ENCODE measurements at regions not wholly inside any gene's neighbourhood (a gene's known extent, or its start where the extent isn't known, plus 50 kb on each side); places are given as distances from the start of the nearest gene placed in this dataset.
"Not testable (repeated sequence)": the region's sequence is repeated elsewhere in the genome, so short reads cannot be mapped to it uniquely, and the experiment has no call there.

DNA sequence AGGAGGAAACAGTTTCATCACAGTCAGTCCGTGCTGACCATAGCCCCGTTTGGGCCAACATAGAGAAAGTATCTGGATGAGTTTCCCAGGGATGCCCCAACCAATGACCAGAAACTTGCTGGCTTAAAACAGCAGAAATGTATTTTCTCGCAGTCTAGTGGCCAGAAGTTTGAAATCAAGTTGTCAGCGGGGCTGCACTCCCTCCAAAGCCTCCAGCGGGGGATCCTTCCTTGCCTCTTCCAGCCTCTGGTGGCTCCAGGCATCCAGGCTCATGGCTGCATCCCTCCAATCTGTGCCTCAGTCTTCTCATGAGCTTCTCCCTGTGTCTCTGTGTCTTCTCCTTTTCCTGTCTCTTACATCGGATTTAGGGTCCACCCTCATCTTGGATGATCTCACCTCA lies 89.6 kb upstream of the CTBP2 start:
- Mint-ChIP-seq H3K4me3 (no peak overlapping the region), H3K27ac (no peak overlapping the region), H3K9me3 (peaks cover 3 to 10% (median 8%) of the 10 kb centered on the region in 6 donors), H3K4me1 (no peaks in the 10 kb centered on the region), H3K27me3 (ENCODE audit: low read depth in 3 of 3) (peaks cover 9 to 42% (median 10%) of the 10 kb centered on the region in 3 donors), H3K36me3 (peaks cover 0 to 4% (median 0%) of the 10 kb centered on the region in 3 donors)
- DNase-seq: no peak

DNA sequence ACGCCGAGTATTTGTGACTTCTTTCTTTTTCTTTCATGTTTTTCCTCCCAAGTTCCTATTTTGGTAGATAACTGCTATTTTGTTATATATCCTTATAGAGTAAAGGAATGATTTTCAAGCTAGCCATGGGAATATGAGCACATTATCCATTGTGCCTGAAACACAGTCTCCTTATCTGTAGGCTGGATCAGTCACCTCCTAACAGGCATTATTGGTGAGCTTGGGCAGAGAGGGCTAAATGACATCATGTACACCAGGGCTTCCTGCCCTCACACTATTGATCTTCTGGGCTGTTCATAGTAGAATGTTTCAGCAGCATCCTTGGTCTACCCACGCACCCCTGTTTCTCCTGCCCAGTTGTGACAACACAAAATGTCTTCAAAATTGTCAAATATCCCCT lies 88.1 kb upstream of the CTBP2 start:
- peaks cover 3 to 10% (median 8%) of the 10 kb centered on the region in 6 donors for H3K9me3 Mint-ChIP-seq
- no peak overlapping the region for H3K27ac Mint-ChIP-seq
- peaks cover 8 to 42% (median 12%) of the 10 kb centered on the region in 3 donors for H3K27me3 Mint-ChIP-seq (ENCODE audit: low read depth in 3 of 3)
- no peak overlapping the region for H3K4me3 Mint-ChIP-seq
- no peaks in the 10 kb centered on the region for H3K4me1 Mint-ChIP-seq
- H3K36me3 Mint-ChIP-seq: peaks cover 0 to 4% (median 0%) of the 10 kb centered on the region in 3 donors
- DNase-seq: no peak

- Mint-ChIP-seq H3K36me3 (no peaks in the 10 kb centered on the region), H3K27ac (no peak overlapping the region), H3K4me3 (no peak overlapping the region), H3K27me3 (ENCODE audit: low read depth in 3 of 3) (peaks cover 8 to 40% (median 12%) of the 10 kb centered on the region in 3 donors), H3K9me3 (peaks cover 3 to 10% (median 7%) of the 10 kb centered on the region in 6 donors), H3K4me1 (no peaks in the 10 kb centered on the region)
- DNase-seq: no peak
Measured at GRCh38 chr10:125247576-125247975, 87.2 kb upstream of the CTBP2 start.

DNA sequence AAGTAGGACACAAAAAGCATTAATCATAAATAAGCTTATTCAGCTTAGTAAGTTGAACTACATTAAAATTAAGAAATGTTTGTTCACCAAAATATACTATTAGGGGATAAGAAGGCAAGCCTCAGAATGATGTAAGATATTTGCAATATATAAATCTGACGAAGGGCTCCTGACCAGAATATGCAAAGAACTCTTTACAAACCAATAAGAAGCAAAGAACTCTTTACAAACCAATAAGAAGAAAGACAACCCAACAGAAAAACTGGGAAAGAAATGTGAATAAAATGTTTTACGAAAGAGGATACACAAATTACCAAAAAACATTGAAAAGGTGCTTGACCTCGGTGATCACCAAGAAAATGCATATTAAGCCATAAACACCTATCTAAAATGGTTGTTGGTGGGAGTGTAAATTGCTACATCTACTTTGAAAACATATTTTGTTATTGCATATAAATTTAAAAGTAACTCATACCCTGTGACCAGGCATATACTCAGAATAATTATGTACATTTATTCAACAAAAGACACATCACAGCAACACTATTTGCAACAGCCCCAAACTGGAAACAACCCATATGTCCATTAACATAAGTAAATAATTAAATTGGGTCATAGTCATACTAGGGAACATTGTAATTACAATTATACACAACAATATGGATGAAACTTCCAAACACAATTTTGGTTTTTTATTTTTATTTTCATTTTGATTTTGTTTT lies 83.3 kb upstream of the CTBP2 start:
- Mint-ChIP-seq H3K4me3 (no peak overlapping the region), H3K9me3 (peaks cover 2 to 6% (median 5%) of the 10 kb centered on the region in 6 donors), H3K4me1 (no peaks in the 10 kb centered on the region), H3K27me3 (ENCODE audit: low read depth in 3 of 3) (peaks cover 10 to 42% (median 16%) of the 10 kb centered on the region in 3 donors), H3K27ac (no peak overlapping the region), H3K36me3 (peaks cover 0 to 6% (median 0%) of the 10 kb centered on the region in 3 donors)
- DNase-seq: no peak

GRCh38 chr10:125238682-125239081 lies 78.3 kb upstream of the CTBP2 start:
- Mint-ChIP-seq H3K9me3 (peaks cover 9 to 26% (median 15%) of the 10 kb centered on the region in 6 donors), H3K4me1 (no peaks in the 10 kb centered on the region), H3K27me3 (ENCODE audit: low read depth in 3 of 3) (peaks cover 7 to 32% (median 18%) of the 10 kb centered on the region in 3 donors), H3K36me3 (peaks cover 6 to 13% (median 9%) of the 10 kb centered on the region in 3 donors), H3K4me3 (no peak overlapping the region), H3K27ac (no peak overlapping the region)
- DNase-seq: no peak

DNA sequence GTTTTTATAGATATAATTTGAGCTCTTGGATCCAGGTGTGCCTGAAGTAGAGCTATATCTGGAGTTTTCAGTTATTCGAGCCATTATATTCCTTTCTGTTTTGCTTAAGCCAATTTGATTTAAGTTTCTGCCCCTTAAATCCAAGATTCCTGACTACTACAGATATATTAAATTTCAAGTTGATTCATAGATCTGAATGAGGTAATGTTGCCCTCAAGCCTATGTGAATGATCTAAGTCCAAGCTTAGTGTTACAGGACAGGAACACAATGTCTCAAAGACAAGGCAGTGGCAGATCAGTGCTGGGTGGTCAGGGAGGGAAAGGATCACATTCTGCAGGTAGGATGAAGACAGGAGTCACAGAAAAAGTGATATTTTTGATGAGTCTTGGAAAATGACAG lies 75.7 kb upstream of the CTBP2 start:
- peaks cover 6 to 13% (median 9%) of the 10 kb centered on the region in 3 donors for H3K36me3 Mint-ChIP-seq
- DNase-seq: no peak

GRCh38 chr10:125235093-125236069 lies 75.0 kb upstream of the CTBP2 start:
- H3K36me3 Mint-ChIP-seq: peaks cover 6 to 13% (median 9%) of the 10 kb centered on the region in 3 donors
- no peak overlapping the region for H3K4me3 Mint-ChIP-seq
- H3K27ac Mint-ChIP-seq: no peak overlapping the region
- H3K27me3 Mint-ChIP-seq (ENCODE audit: low read depth in 3 of 3): peaks cover 13 to 34% (median 13%) of the 10 kb centered on the region in 3 donors
- peaks cover 9 to 26% (median 15%) of the 10 kb centered on the region in 6 donors for H3K9me3 Mint-ChIP-seq
- no peaks in the 10 kb centered on the region for H3K4me1 Mint-ChIP-seq
- no peak for DNase-seq

More for the DNA sequence above, 75.7 kb upstream of the CTBP2 start:
- Mint-ChIP-seq H3K4me3 (no peak overlapping the region), H3K4me1 (no peaks in the 10 kb centered on the region), H3K27me3 (ENCODE audit: low read depth in 3 of 3) (peaks cover 12 to 34% (median 13%) of the 10 kb centered on the region in 3 donors), H3K27ac (no peak overlapping the region), H3K9me3 (peaks cover 9 to 26% (median 15%) of the 10 kb centered on the region in 6 donors)

DNA sequence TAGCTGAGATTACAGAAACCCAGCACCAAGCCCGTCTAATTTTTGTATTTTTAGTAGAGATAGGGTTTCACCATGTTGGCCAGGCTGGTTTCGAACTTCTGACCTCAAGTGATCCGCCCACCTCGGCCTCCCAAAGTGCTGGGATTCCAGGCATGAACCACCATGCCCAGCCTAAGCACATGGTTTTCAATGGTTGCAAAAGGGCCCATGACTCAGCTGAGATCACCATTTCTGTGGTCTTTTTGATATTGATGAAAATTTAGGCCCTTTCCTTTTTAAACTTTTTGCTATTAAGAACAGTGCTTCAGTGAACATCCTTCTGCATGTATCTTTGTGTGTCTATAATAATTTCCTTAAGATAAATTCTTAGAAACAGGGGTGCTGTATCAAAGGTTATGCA lies 74.2 kb upstream of the CTBP2 start:
- H3K27ac Mint-ChIP-seq, H3K4me3 Mint-ChIP-seq, DNase-seq, H3K4me1 Mint-ChIP-seq: not testable (repeated sequence)
- Mint-ChIP-seq H3K27me3 (ENCODE audit: low read depth in 3 of 3) (peaks cover 16 to 32% (median 17%) of the 10 kb centered on the region in 3 donors), H3K9me3 (peaks cover 13 to 33% (median 20%) of the 10 kb centered on the region in 6 donors), H3K36me3 (peaks cover 6 to 13% (median 13%) of the 10 kb centered on the region in 3 donors)

GRCh38 chr10:125233726-125234125 lies 73.4 kb upstream of the CTBP2 start:
- H3K9me3 Mint-ChIP-seq: peaks cover 9 to 30% (median 18%) of the 10 kb centered on the region in 6 donors
- peaks cover 9% of the 10 kb centered on the region in 2 donors for H3K4me1 Mint-ChIP-seq
- H3K36me3 Mint-ChIP-seq: peaks cover 6 to 13% (median 8%) of the 10 kb centered on the region in 3 donors
- no peak overlapping the region for H3K4me3 Mint-ChIP-seq
- no peak for DNase-seq
- no peak overlapping the region for H3K27ac Mint-ChIP-seq
- peaks cover 15 to 27% (median 18%) of the 10 kb centered on the region in 3 donors for H3K27me3 Mint-ChIP-seq (ENCODE audit: low read depth in 3 of 3)

DNA sequence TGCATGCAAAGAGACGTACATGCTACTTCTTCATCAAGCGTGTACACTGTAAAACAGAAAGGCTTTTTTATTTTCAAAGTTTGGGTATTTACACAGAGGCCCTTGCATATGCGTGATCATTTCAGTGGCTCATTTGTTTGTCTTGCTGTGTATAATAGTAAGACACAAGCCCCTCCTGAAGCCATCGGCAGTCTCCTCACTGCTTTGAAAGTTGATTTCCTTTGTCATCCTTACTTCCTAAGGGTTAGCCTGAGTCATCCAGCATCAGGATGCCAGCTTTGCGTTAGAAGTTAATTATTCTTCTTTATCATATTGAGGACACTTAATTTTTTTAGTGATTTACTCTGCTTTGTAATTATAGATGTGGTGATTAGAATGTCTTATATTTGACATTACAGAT lies 72.5 kb upstream of the CTBP2 start:
- H3K36me3 Mint-ChIP-seq: peaks cover 0 to 6% (median 0%) of the 10 kb centered on the region in 3 donors
- peaks cover 9 to 11% of the 10 kb centered on the region in 2 donors for H3K4me1 Mint-ChIP-seq
- peaks cover 11 to 31% (median 19%) of the 10 kb centered on the region in 3 donors for H3K27me3 Mint-ChIP-seq (ENCODE audit: low read depth in 3 of 3)
- peaks cover 3 to 21% (median 9%) of the 10 kb centered on the region in 6 donors for H3K9me3 Mint-ChIP-seq
- no peak overlapping the region for H3K27ac Mint-ChIP-seq
- no peak for DNase-seq
- no peak overlapping the region for H3K4me3 Mint-ChIP-seq

DNA sequence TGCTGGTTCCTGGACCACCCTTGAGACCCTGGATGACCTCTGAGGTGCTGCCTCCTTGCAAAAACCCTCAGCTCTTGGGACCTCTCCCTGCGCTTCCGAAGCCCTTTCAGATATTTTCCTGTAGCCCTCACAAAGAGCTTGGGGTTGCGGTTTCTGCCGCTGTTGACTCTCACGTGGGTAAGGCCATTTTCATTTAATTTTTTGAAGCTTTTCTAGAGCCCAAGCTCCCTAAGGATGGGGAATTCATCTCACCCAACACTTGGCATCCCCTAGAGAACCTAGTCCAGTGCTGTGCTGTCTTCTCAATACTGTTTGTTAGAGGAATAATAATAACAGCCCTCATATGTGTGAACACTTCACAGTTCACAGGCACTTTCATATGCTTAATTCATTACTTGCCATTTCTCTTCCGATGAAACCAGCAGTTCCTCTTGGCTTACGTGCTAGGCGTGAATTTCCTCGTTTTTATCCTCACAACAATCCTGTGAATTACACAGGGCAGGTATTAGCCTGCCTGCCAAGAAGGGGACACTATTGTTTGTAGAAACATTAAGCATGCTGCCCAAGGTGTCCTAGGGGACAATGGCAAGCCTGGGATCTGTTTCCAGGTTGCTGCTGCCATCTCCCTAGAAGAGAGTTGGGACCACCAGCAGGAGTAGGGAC lies 71.6 kb upstream of the CTBP2 start:
- no peak overlapping the region for H3K4me3 Mint-ChIP-seq
- peaks cover 0 to 6% (median 0%) of the 10 kb centered on the region in 3 donors for H3K36me3 Mint-ChIP-seq
- DNase-seq: no peak
- peaks cover 9 to 15% of the 10 kb centered on the region in 2 donors for H3K4me1 Mint-ChIP-seq
- H3K27ac Mint-ChIP-seq: no peak overlapping the region
- peaks cover 11 to 36% (median 22%) of the 10 kb centered on the region in 3 donors for H3K27me3 Mint-ChIP-seq (ENCODE audit: low read depth in 3 of 3)
- H3K9me3 Mint-ChIP-seq: peaks cover 5 to 22% (median 9%) of the 10 kb centered on the region in 6 donors

DNA sequence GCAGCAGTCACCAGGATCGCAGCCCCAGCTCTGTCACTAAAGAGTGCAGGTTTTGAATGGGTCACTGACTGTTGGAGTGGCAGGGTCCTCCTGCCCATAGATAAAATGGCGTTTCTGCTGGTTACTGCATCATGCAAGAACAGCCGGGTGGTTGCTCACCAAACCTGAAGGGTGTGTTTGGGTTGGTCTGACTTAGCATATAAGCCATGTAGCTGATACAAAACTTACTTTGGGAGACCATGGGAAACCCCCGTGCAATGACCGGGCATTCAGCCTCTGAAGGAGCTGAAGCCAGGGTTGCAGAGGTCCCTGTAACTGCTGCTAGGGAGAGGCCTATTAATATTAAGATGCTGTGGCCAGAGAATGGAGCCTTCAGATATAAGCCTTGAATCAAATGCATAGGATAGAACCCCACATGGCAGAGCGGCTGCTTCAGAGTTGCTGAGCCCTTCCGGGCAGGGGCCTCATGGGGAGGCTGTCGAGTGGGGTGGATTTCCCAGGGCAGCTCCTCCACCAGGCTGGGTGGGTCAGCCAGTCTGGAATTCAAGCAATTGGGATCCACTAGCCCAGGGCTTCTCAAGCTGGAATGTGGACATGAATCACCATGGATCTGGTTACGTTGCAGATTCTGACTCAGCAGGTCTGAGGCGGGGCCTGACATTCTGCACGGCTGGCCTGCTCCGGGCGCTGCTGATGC lies 70.9 kb upstream of the CTBP2 start:
- DNase-seq: no peak
- H3K9me3 Mint-ChIP-seq: peaks cover 5 to 27% (median 9%) of the 10 kb centered on the region in 6 donors
- peaks cover 9 to 15% of the 10 kb centered on the region in 2 donors for H3K4me1 Mint-ChIP-seq
- no peak overlapping the region for H3K27ac Mint-ChIP-seq
- H3K27me3 Mint-ChIP-seq (ENCODE audit: low read depth in 3 of 3): peaks cover 16 to 31% (median 27%) of the 10 kb centered on the region in 3 donors
- peaks cover 0 to 3% (median 0%) of the 10 kb centered on the region in 3 donors for H3K36me3 Mint-ChIP-seq
- H3K4me3 Mint-ChIP-seq: no peak overlapping the region
